IPS DF 6.9 (cell line): ENCODE measurements at regions not wholly inside any gene's neighbourhood (a gene's known extent, or its start where the extent isn't known, plus 50 kb on each side); places are given as distances from the start of the nearest gene placed in this dataset.

Experiments used
- DNase-seq: peaks from one replicate; pipeline ENCODE4 v3.0.0-alpha.2; 2013; ENCODE audit warnings: low read depth, low spot score
- H3K27ac ChIP-seq: one replicate; pipeline ENCODE4 v1.5.1; 2013; ENCODE audit warnings: low read length, control low read depth
- H3K27me3 ChIP-seq: 2 replicates; pipeline ENCODE4 v1.6.1; 2013; ENCODE audit warnings: mild to moderate bottlenecking, low read length; ENCODE audit not compliant: control insufficient read depth, insufficient read depth
- H3K36me3 ChIP-seq: 2 replicates; pipeline ENCODE4 v1.6.1; 2013; ENCODE audit warnings: low read length; ENCODE audit not compliant: control insufficient read depth, insufficient read depth
- H3K4me1 ChIP-seq: 2 replicates; pipeline ENCODE4 v1.6.1; 2013; ENCODE audit warnings: low read length; ENCODE audit not compliant: control insufficient read depth, insufficient read depth
- H3K4me3 ChIP-seq: 2 replicates; pipeline ENCODE4 v1.5.1; 2013; ENCODE audit warnings: mild to moderate bottlenecking, low read length
- H3K9me3 ChIP-seq: 2 replicates; pipeline ENCODE4 v1.6.1; 2013; ENCODE audit warnings: low read length, inconsistent platforms; ENCODE audit not compliant: control insufficient read depth, insufficient read depth
- WGBS: extraction: QIAGEN DNeasy Blood & Tissue Kit; methylation state at CpG from one replicate; pipeline ENCODE4 v1.1.7; 2013; ENCODE audit warnings: mixed read lengths, missing lambda C conversion rate; ENCODE audit not compliant: insufficient read length, insufficient coverage; 5-methylcytosine and 5-hydroxymethylcytosine counted together

GRCh38 chr9:82406456-82407085, 418.0 kb downstream of the SPATA31D1 start:
- WGBS = no CpG with 5 or more reads among the region's 3 CpGs
- no peak for DNase-seq
- no peak overlapping the region for H3K4me3 ChIP-seq
- H3K36me3 ChIP-seq = no peaks in the 10 kb centered on the region
- no peaks in the 10 kb centered on the region for H3K27me3 ChIP-seq
- no peaks in the 10 kb centered on the region for H3K4me1 ChIP-seq
- no peak overlapping the region for H3K27ac ChIP-seq
- H3K9me3 ChIP-seq = no peaks in the 10 kb centered on the region

GRCh38 chr9:82410306-82410705, 421.7 kb downstream of the SPATA31D1 start:
- Histone ChIP-seq H3K27me3 (no peaks in the 10 kb centered on the region), H3K27ac (no peak overlapping the region)
- DNase-seq = no peak

GRCh38 chr9:82410866-82411265, 422.3 kb downstream of the SPATA31D1 start:
- no peak overlapping the region for H3K27ac ChIP-seq
- no peaks in the 10 kb centered on the region for H3K9me3 ChIP-seq
- no peaks in the 10 kb centered on the region for H3K36me3 ChIP-seq
- DNase-seq = no peak
- H3K4me3 ChIP-seq = no peak overlapping the region
- no peaks in the 10 kb centered on the region for H3K27me3 ChIP-seq
- no peaks in the 10 kb centered on the region for H3K4me1 ChIP-seq

More at GRCh38 chr9:82410306-82410705, 421.7 kb downstream of the SPATA31D1 start:
- no peak overlapping the region for H3K4me3 ChIP-seq
- no peaks in the 10 kb centered on the region for H3K4me1 ChIP-seq
- H3K9me3 ChIP-seq = no peaks in the 10 kb centered on the region
- no peaks in the 10 kb centered on the region for H3K36me3 ChIP-seq

- Histone ChIP-seq H3K9me3 (no peaks in the 10 kb centered on the region), H3K4me1 (no peaks in the 10 kb centered on the region), H3K27me3 (no peaks in the 10 kb centered on the region), H3K36me3 (no peaks in the 10 kb centered on the region), H3K27ac (no peak overlapping the region), H3K4me3 (no peak overlapping the region)
- DNase-seq = no peak
- WGBS = no CpG with 5 or more reads among the region's 2 CpGs
These were observed 424.2 kb downstream of the SPATA31D1 start for GRCh38 chr9:82412586-82413305.

- Histone ChIP-seq H3K27me3 (no peaks in the 10 kb centered on the region), H3K9me3 (no peaks in the 10 kb centered on the region), H3K36me3 (no peaks in the 10 kb centered on the region), H3K27ac (no peak overlapping the region), H3K4me1 (no peaks in the 10 kb centered on the region), H3K4me3 (no peak overlapping the region)
- WGBS = no CpG with 5 or more reads among the region's 2 CpGs
- DNase-seq = no peak
These were observed 428.9 kb downstream of the SPATA31D1 start for GRCh38 chr9:82417501-82417900.

- DNase-seq = no peak
- no peaks in the 10 kb centered on the region for H3K4me1 ChIP-seq
- WGBS = no CpG with 5 or more reads among the region's 6 CpGs
- H3K27me3 ChIP-seq = no peaks in the 10 kb centered on the region
- H3K4me3 ChIP-seq = no peak overlapping the region
- H3K9me3 ChIP-seq = no peaks in the 10 kb centered on the region
- H3K36me3 ChIP-seq = no peaks in the 10 kb centered on the region
- no peak overlapping the region for H3K27ac ChIP-seq
These were observed 429.8 kb downstream of the SPATA31D1 start for GRCh38 chr9:82418334-82418733.

GRCh38 chr9:82419696-82420486, 431.3 kb downstream of the SPATA31D1 start:
- no peaks in the 10 kb centered on the region for H3K27me3 ChIP-seq
- no CpG with 5 or more reads among the region's 3 CpGs for WGBS
- no peak for DNase-seq
- no peak overlapping the region for H3K4me3 ChIP-seq
- H3K4me1 ChIP-seq = no peaks in the 10 kb centered on the region
- no peaks in the 10 kb centered on the region for H3K9me3 ChIP-seq
- H3K36me3 ChIP-seq = no peaks in the 10 kb centered on the region
- no peak overlapping the region for H3K27ac ChIP-seq

GRCh38 chr9:82421498-82421897, 432.9 kb downstream of the SPATA31D1 start:
- no CpG with 5 or more reads among the region's 6 CpGs for WGBS
- Histone ChIP-seq H3K4me1 (no peaks in the 10 kb centered on the region), H3K9me3 (no peaks in the 10 kb centered on the region)

GRCh38 chr9:82423700-82424099, 435.1 kb downstream of the SPATA31D1 start:
- no CpG with 5 or more reads among the region's 4 CpGs for WGBS
- Histone ChIP-seq H3K27me3 (no peaks in the 10 kb centered on the region), H3K36me3 (no peaks in the 10 kb centered on the region), H3K9me3 (no peaks in the 10 kb centered on the region), H3K27ac (no peak overlapping the region), H3K4me3 (no peak overlapping the region), H3K4me1 (no peaks in the 10 kb centered on the region)
- DNase-seq = no peak

More at GRCh38 chr9:82421498-82421897, 432.9 kb downstream of the SPATA31D1 start:
- H3K27ac ChIP-seq = no peak overlapping the region
- no peaks in the 10 kb centered on the region for H3K27me3 ChIP-seq
- no peak for DNase-seq
- no peaks in the 10 kb centered on the region for H3K36me3 ChIP-seq
- H3K4me3 ChIP-seq = no peak overlapping the region

- no peaks in the 10 kb centered on the region for H3K4me1 ChIP-seq
- no peak for DNase-seq
- H3K4me3 ChIP-seq = no peak overlapping the region
- no peaks in the 10 kb centered on the region for H3K36me3 ChIP-seq
- no peaks in the 10 kb centered on the region for H3K9me3 ChIP-seq
- H3K27ac ChIP-seq = no peak overlapping the region
- no peaks in the 10 kb centered on the region for H3K27me3 ChIP-seq
These were observed 436.1 kb downstream of the SPATA31D1 start for GRCh38 chr9:82424599-82425120.
